Fibroblast of skin of left biceps (primary cell): ENCODE measurements at regions not wholly inside any gene's neighbourhood (a gene's known extent, or its start where the extent isn't known, plus 50 kb on each side); places are given as distances from the start of the nearest gene placed in this dataset.

Experiments
- DNase-seq, 2 experiments: peaks; one replicate each; pipeline ENCODE4 v3.0.0-alpha.2; 2013; ENCODE audit warnings: low read depth in 2 of 2

GRCh38 chr1:59055908-59056719 lies 240.8 kb upstream of the FGGY start:
- DNase-seq = no peak

GRCh38 chr1:59057211-59057694 lies 239.6 kb upstream of the FGGY start:
- DNase-seq = peak; percentile 98

- peak in 1 of 2 experiments; percentile 25 for DNase-seq
Measured at GRCh38 chr1:59057796-59058195, 239.1 kb upstream of the FGGY start.

- no peak for DNase-seq
Measured at GRCh38 chr1:59058665-59059439, 238.0 kb upstream of the FGGY start.

GRCh38 chr1:59061876-59062275 lies 235.0 kb upstream of the FGGY start:
- DNase-seq = peak; percentile 75 to 77

GRCh38 chr1:59062743-59063142 lies 234.2 kb upstream of the FGGY start:
- no peak for DNase-seq

- DNase-seq = no peak
Measured at GRCh38 chr1:59063501-59063900, 233.4 kb upstream of the FGGY start.

- no peak for DNase-seq
Measured at GRCh38 chr1:59064592-59064991, 232.3 kb upstream of the FGGY start.

GRCh38 chr1:59066236-59066635 lies 230.7 kb upstream of the FGGY start:
- DNase-seq = no peak

- DNase-seq = no peak
Measured at GRCh38 chr1:59070610-59071009, 226.3 kb upstream of the FGGY start.

- no peak for DNase-seq
Measured at GRCh38 chr1:59071289-59071688, 225.6 kb upstream of the FGGY start.

GRCh38 chr1:59071876-59072582 lies 224.9 kb upstream of the FGGY start:
- no peak for DNase-seq

- no peak for DNase-seq
Measured at GRCh38 chr1:59072583-59072947, 224.3 kb upstream of the FGGY start.

- DNase-seq = no peak
Measured at GRCh38 chr1:59074598-59074997, 222.3 kb upstream of the FGGY start.

GRCh38 chr1:59075021-59075420 lies 221.9 kb upstream of the FGGY start:
- no peak for DNase-seq

GRCh38 chr1:59076612-59077011 lies 220.3 kb upstream of the FGGY start:
- DNase-seq = no peak

- no peak for DNase-seq
Measured at GRCh38 chr1:59077466-59078069, 219.3 kb upstream of the FGGY start.

GRCh38 chr1:59078070-59078800 lies 218.7 kb upstream of the FGGY start:
- DNase-seq = no peak

- DNase-seq = no peak
Measured at GRCh38 chr1:59078866-59079265, 218.0 kb upstream of the FGGY start.

- DNase-seq = no peak
Measured at GRCh38 chr1:59079434-59080140, 217.3 kb upstream of the FGGY start.

GRCh38 chr1:59081181-59081580 lies 215.7 kb upstream of the FGGY start:
- no peak for DNase-seq
